Ovary (tissue), 7 donors: ENCODE measurements at regions not wholly inside any gene's neighbourhood (a gene's known extent, or its start where the extent isn't known, plus 50 kb on each side); places are given as distances from the start of the nearest gene placed in this dataset.

Experiments used
- DNase-seq, 5 donors: peaks; one replicate each; pipeline ENCODE4 v3.0.0-alpha.2; 2019 to 2020
- H3K27ac ChIP-seq, 2 donors: fragments of 200-600 bp; one replicate each; pipeline versions ENCODE4 v1.5.1 to v1.8.0; 2019 to 2022
- H3K27me3 ChIP-seq: fragments of 200-600 bp; one replicate; pipeline ENCODE4 v1.8.0; 2022
- H3K36me3 ChIP-seq: fragments of 200-600 bp; sonication (generic); one replicate; pipeline ENCODE4 v1.5.1; 2019
- H3K4me1 ChIP-seq: one replicate; pipeline ENCODE4 v1.8.1; 2013; ENCODE audit warnings: mild to moderate bottlenecking, moderate library complexity; ENCODE audit not compliant: insufficient read depth
- H3K4me3 ChIP-seq: fragments of 200-600 bp; sonication (generic); one replicate; pipeline ENCODE4 v1.5.1; 2017
- H3K9me3 ChIP-seq, 2 donors: fragments of 200-600 bp in 1 of 2; sonication (generic) in 1 of 2; one replicate each; pipeline versions ENCODE4 v1.5.1 to v1.8.1; 2013 to 2019; ENCODE audit warnings: mild to moderate bottlenecking in 1 of 2, moderate library complexity in 1 of 2
- EP300 ChIP-seq: sonication (generic); formaldehyde crosslinking; IDR thresholded peaks from one replicate; pipeline ENCODE4 v1.6.1; 2017; ENCODE audit warnings: antibody characterized with exemption
- POLR2A ChIP-seq: fragments of 450-650 bp; IDR thresholded peaks from one replicate; pipeline ENCODE4 v1.6.1; 2017; ENCODE audit warnings: antibody characterized with exemption, mild to moderate bottlenecking, moderate library complexity
- WGBS, 3 donors: extraction: QIAGEN DNeasy Blood & Tissue Kit in 1 of 3; methylation state at CpG; one replicate each; pipeline versions ENCODE4 v1.1.5 to v1.1.7; 2013 to 2017; 5-methylcytosine and 5-hydroxymethylcytosine counted together
- intact Hi-C, 4 donors: fragments of 100-400 bp; cut with DNase I; formaldehyde crosslinking; loops; one replicate each; pipeline versions ENCODE4 v1.11.0 to v1.15.1; 2022 to 2023
- TF ChIP-seq, protein P1 (sequence below), 3 donors: fragments of 450-650 bp in 2 of 3; fragments of 200-600 bp in 1 of 3; IDR thresholded peaks; one replicate each; pipeline versions ENCODE4 v1.5.1 to v1.8.0; 2016 to 2022; ENCODE audit warnings: antibody characterized with exemption in 3 of 3, mild to moderate bottlenecking in 1 of 3
- donor health status: DM: no; HTN: no; CAD: no; lungs with moderate emphysema.
- donor health status: DM: no; HTN: no; CAD: no.
- donor health status: Bipolar disorder and iron deficiency.
- donor health status: DM: no; HTN: no; CAD: no.
- donor health status: DM: yes; HTN: yes; CAD: no.

DNA sequence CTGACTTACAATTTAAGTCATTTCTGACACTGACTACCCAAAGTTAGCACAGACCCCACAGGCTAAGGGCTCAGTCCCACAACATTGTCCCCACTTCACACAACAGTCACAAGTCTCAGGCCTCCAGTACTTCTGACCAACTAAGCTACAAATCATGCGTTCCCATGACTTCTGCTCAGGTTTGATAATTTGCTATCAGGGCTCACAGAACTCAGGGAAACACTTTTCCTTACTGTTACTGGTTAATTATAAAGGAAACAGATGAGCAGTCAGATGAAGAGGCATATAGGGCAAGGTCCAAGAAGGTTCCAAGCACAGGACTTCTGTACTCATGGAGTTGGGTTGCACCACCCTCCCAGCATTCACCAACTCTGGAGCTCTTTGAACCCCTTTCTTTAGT lies 151.2 kb upstream of the TNR start:
- WGBS, 3 donors: 96 to 100% (median 96%) methylated on average over 1 of the region's 1 CpG
- DNase-seq: no peak
- Histone ChIP-seq H3K27me3 (no peaks in the 10 kb centered on the region), H3K9me3 (no peaks in the 10 kb centered on the region), H3K4me1 (no peaks in the 10 kb centered on the region), H3K27ac (no peak overlapping the region), H3K36me3 (no peaks in the 10 kb centered on the region), H3K4me3 (no peak overlapping the region)
- intact Hi-C loops: no loop called here
- TF ChIP-seq POLR2A (no peak), EP300 (no peak)
- TF ChIP-seq, protein P1, sequence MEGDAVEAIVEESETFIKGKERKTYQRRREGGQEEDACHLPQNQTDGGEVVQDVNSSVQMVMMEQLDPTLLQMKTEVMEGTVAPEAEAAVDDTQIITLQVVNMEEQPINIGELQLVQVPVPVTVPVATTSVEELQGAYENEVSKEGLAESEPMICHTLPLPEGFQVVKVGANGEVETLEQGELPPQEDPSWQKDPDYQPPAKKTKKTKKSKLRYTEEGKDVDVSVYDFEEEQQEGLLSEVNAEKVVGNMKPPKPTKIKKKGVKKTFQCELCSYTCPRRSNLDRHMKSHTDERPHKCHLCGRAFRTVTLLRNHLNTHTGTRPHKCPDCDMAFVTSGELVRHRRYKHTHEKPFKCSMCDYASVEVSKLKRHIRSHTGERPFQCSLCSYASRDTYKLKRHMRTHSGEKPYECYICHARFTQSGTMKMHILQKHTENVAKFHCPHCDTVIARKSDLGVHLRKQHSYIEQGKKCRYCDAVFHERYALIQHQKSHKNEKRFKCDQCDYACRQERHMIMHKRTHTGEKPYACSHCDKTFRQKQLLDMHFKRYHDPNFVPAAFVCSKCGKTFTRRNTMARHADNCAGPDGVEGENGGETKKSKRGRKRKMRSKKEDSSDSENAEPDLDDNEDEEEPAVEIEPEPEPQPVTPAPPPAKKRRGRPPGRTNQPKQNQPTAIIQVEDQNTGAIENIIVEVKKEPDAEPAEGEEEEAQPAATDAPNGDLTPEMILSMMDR (IDR thresholded peaks at IDR 0.05): no peak

DNA sequence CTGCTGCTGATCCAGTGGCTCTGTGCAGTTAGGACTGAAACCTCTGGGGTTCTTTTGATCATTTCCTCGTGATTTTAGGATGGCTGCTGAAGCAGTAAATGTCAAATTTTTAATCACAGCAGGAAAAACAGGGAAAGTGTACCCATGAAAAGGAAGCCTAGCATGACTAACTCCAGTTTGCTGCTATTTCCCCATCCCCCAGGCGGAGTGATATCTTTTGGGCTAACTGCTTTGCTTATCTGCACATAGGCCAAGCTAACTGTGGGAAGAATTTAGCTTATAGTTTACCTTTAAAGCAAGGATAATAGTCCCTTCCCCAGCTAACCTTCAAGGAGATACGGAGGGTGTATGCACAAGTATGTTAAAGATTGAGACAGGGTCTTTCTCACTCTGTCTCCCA lies 149.8 kb upstream of the TNR start:
- H3K27me3 ChIP-seq: no peaks in the 10 kb centered on the region
- 52 to 73% (median 64%) methylated on average over 3 of the region's 3 CpGs for WGBS, 3 donors
- no peak overlapping the region for H3K27ac ChIP-seq
- no peak for DNase-seq
- no peak overlapping the region for H3K4me3 ChIP-seq
- intact Hi-C loops: no loop called here
- TF ChIP-seq, protein P1 (IDR thresholded peaks at IDR 0.05): no peak
- TF ChIP-seq POLR2A (no peak), EP300 (no peak)
- H3K9me3 ChIP-seq: no peaks in the 10 kb centered on the region
- H3K4me1 ChIP-seq: no peaks in the 10 kb centered on the region
- no peaks in the 10 kb centered on the region for H3K36me3 ChIP-seq

DNA sequence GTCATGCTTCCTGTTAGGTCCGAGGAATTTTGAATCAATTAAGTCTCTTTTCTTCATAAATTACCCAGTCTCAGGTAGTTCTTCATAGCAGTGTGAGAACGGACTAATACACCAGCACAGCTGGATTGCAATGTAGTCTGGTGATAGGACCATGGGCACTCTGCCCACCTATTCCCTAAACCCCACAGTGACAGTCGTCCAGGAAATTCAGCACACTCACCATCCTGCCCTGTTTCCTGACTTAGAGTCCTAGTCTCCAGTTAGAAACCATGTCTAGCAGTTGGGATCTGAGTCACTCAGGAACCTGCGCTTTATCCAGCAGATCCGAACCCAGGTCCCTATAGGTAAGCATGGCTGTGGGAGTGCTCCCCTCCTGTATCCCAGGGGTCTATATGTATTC lies 149.3 kb upstream of the TNR start:
- Histone ChIP-seq H3K36me3 (no peaks in the 10 kb centered on the region), H3K27me3 (no peaks in the 10 kb centered on the region), H3K9me3 (no peaks in the 10 kb centered on the region), H3K27ac (no peak overlapping the region), H3K4me3 (no peak overlapping the region), H3K4me1 (no peaks in the 10 kb centered on the region)
- TF ChIP-seq EP300: no peak
- TF ChIP-seq, protein P1 (IDR thresholded peaks at IDR 0.05): no peak
- no peak for TF ChIP-seq POLR2A
- 84 to 88% (median 87%) methylated on average over 5 of the region's 5 CpGs for WGBS, 3 donors
- no peak for DNase-seq
- intact Hi-C loops: no loop called here

DNA sequence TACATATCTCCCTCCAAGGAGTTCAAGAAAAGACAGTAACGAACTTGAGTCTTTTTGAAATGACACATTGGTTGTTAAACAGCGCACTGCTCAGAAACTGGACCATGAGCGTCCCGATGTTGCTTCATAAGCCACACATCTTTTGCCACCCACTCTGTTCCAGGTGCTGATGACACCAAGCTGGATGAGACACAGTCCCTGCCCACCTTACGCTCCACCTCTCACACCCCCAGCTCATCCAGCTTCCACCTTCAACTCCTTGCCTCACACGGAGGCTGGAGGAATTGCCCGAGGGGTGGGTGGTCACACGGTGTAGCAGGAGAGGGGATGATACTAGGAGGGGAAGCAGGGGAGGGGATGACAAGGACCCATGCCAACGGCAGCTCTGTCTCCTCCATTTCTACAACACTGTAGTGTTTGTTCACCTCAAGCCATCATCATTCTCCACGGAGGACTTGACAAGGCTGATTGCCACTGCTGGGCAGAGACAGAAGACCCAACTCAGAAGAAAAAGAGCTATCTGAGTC lies 148.5 kb upstream of the TNR start:
- H3K27ac ChIP-seq: no peak overlapping the region
- no peak overlapping the region for H3K4me3 ChIP-seq
- no peaks in the 10 kb centered on the region for H3K9me3 ChIP-seq
- H3K36me3 ChIP-seq: no peaks in the 10 kb centered on the region
- WGBS, 3 donors: 67 to 76% (median 68%) methylated on average over 10 of the region's 10 CpGs
- no peaks in the 10 kb centered on the region for H3K27me3 ChIP-seq
- intact Hi-C loops: no loop called here
- no peaks in the 10 kb centered on the region for H3K4me1 ChIP-seq
- DNase-seq: no peak
- TF ChIP-seq, protein P1 (IDR thresholded peaks at IDR 0.05): no peak
- no peak for TF ChIP-seq POLR2A
- no peak for TF ChIP-seq EP300
